ENCODE measurements at regions not wholly inside any gene's neighbourhood (a gene's known extent, or its start where the extent isn't known, plus 50 kb on each side); places are given as distances from the start of the nearest gene placed in this dataset.
"Not testable (repeated sequence)": the region's sequence is repeated elsewhere in the genome, so short reads cannot be mapped to it uniquely, and the experiment has no call there.

GRCh38 chr4:179626687-179627086 lies 2184.4 kb upstream of the AGA start:
- no peak for DNase-seq

- no peak for DNase-seq
These were observed 2189.1 kb upstream of the AGA start for GRCh38 chr4:179631321-179631720.

- no peak for DNase-seq
These were observed 2192.6 kb upstream of the AGA start for GRCh38 chr4:179634862-179635261.

- DNase-seq, result no peak
These were observed 2220.3 kb upstream of the AGA start for GRCh38 chr4:179662522-179662921.

GRCh38 chr4:179663641-179664429 lies 2221.6 kb upstream of the AGA start:
- no peak for DNase-seq

- no peak for DNase-seq
These were observed 2222.3 kb upstream of the AGA start for GRCh38 chr4:179664430-179665027.

GRCh38 chr4:179666226-179666625 lies 2224.0 kb upstream of the AGA start:
- no peak for DNase-seq

- DNase-seq, result no peak
These were observed 2229.4 kb upstream of the AGA start for GRCh38 chr4:179671609-179672008.

- no peak for DNase-seq
These were observed 2236.0 kb upstream of the AGA start for GRCh38 chr4:179678093-179678814.

- not testable (repeated sequence) for DNase-seq
These were observed 2241.4 kb upstream of the AGA start for GRCh38 chr4:179683661-179684060.

- DNase-seq, result no peak
These were observed 2250.0 kb upstream of the AGA start for GRCh38 chr4:179692222-179692621.

GRCh38 chr4:179695175-179695574 lies 2252.9 kb upstream of the AGA start:
- no peak for DNase-seq

GRCh38 chr4:179698321-179698720 lies 2256.1 kb upstream of the AGA start:
- no peak for DNase-seq

- DNase-seq, result no peak
These were observed 2267.9 kb upstream of the AGA start for GRCh38 chr4:179709961-179710624.

GRCh38 chr4:179719766-179720450 lies 2277.7 kb upstream of the AGA start:
- DNase-seq, result no peak

- not testable (repeated sequence) for DNase-seq
These were observed 2284.3 kb upstream of the AGA start for GRCh38 chr4:179726491-179726890.

- DNase-seq, result no peak
These were observed 2286.1 kb upstream of the AGA start for GRCh38 chr4:179728305-179728704.

GRCh38 chr4:179736820-179737219 lies 2294.6 kb upstream of the AGA start:
- DNase-seq, result not testable (repeated sequence)

GRCh38 chr4:179738822-179739221 lies 2296.6 kb upstream of the AGA start:
- no peak for DNase-seq

- DNase-seq, result no peak
These were observed 2305.1 kb upstream of the AGA start for GRCh38 chr4:179747218-179747910.

- DNase-seq, result no peak
These were observed 2306.6 kb upstream of the AGA start for GRCh38 chr4:179748837-179749236.

- DNase-seq, result no peak
These were observed 2308.1 kb upstream of the AGA start for GRCh38 chr4:179750374-179750773.
